PC-3 (cell line): ENCODE measurements at regions not wholly inside any gene's neighbourhood (a gene's known extent, or its start where the extent isn't known, plus 50 kb on each side); places are given as distances from the start of the nearest gene placed in this dataset.

Source experiments
- ATAC-seq: fragments of 200-7000 bp; cut with Tn5 transposase; 2 replicates; pipeline ENCODE4 v1.9.1; 2020; ENCODE audit warnings: mild to moderate bottlenecking, moderate library complexity
- BruUV-seq: library from RNA; stranded (reverse); fragments of 400-500 nt; replicated peaks from 2 replicates; lab custom pipeline; 2021; lab: Mats Ljungman, UMichigan
- CTCF ChIA-PET: fragments of 300-600 bp; sonication (Branson Sonifier 250); formaldehyde crosslinking; loops from one replicate; lab custom pipeline; 2022; ENCODE audit warnings: antibody characterized with exemption; lab: Charles Lee
- POLR2A ChIA-PET: fragments of 300-600 bp; sonication (Branson Sonifier 250); formaldehyde crosslinking; loops from one replicate; lab custom pipeline; 2022; ENCODE audit warnings: antibody characterized with exemption; ENCODE audit not compliant: unreplicated experiment; lab: Charles Lee
- DNase-seq: peaks from one replicate; pipeline ENCODE4 v3.0.0-alpha.2; 2015
- H2AFZ ChIP-seq: fragments of 300-600 bp; sonication (generic); 2 replicates; pipeline ENCODE4 v1.6.0; 2016; ENCODE audit warnings: antibody characterized with exemption, low read length
- H3F3A ChIP-seq: fragments of 300-600 bp; sonication (generic); one replicate; pipeline ENCODE4 v1.6.0; 2017; ENCODE audit warnings: antibody characterized with exemption, low read length, control low read depth, mild to moderate bottlenecking; ENCODE audit not compliant: unreplicated experiment
- H3K27ac ChIP-seq: fragments of 300-600 bp; sonication (generic); 2 replicates; pipeline ENCODE4 v1.5.1; 2016; ENCODE audit warnings: mild to moderate bottlenecking, low read length
- H3K27me3 ChIP-seq: fragments of 300-600 bp; sonication (generic); 2 replicates; pipeline ENCODE4 v1.6.1; 2016; ENCODE audit warnings: low read length, mixed read lengths
- H3K36me3 ChIP-seq: fragments of 300-600 bp; sonication (generic); 2 replicates; pipeline ENCODE4 v1.6.1; 2016; ENCODE audit warnings: low read depth, mixed run types, low read length, mixed read lengths
- H3K4me1 ChIP-seq: fragments of 300-600 bp; sonication (generic); 2 replicates; pipeline ENCODE4 v1.5.1; 2016; ENCODE audit warnings: low read length; ENCODE audit not compliant: insufficient read depth
- H3K4me2 ChIP-seq: fragments of 300-600 bp; sonication (generic); 2 replicates; pipeline ENCODE4 v1.6.0; 2016; ENCODE audit warnings: low read length
- H3K4me3 ChIP-seq: fragments of 300-600 bp; sonication (generic); 2 replicates; pipeline ENCODE4 v1.5.1; 2016; ENCODE audit warnings: mild to moderate bottlenecking, low read length, mixed read lengths
- H3K79me2 ChIP-seq: fragments of 300-600 bp; sonication (generic); 2 replicates; pipeline ENCODE4 v1.6.1; 2017; ENCODE audit warnings: low read length, mixed read lengths
- H3K9ac ChIP-seq: fragments of 300-600 bp; sonication (generic); 2 replicates; pipeline ENCODE4 v1.6.0; 2016; ENCODE audit warnings: mild to moderate bottlenecking, low read length
- H3K9me2 ChIP-seq: fragments of 300-600 bp; sonication (generic); replicated peaks from 2 replicates; pipeline ENCODE4 v1.6.1; 2016; ENCODE audit warnings: mixed run types, low read length, mixed read lengths
- H3K9me3 ChIP-seq: fragments of 300-600 bp; sonication (generic); 2 replicates; pipeline ENCODE4 v1.6.1; 2016; ENCODE audit warnings: low read length, mixed read lengths
- H4K20me1 ChIP-seq: fragments of 300-600 bp; sonication (generic); 2 replicates; pipeline ENCODE4 v1.6.1; 2016; ENCODE audit warnings: low read length, mixed read lengths
- CTCF ChIP-seq: fragments of 300-600 bp; sonication (generic); conservative IDR thresholded peaks from 2 replicates; pipeline ENCODE4 v1.5.1; 2017; ENCODE audit warnings: antibody characterized with exemption, low read depth, mild to moderate bottlenecking, low read length
- EZH2 ChIP-seq: fragments of 300-600 bp; sonication (generic); IDR thresholded peaks from one replicate; pipeline ENCODE4 v1.6.1; 2017; ENCODE audit warnings: antibody characterized with exemption, mild to moderate bottlenecking, low read length; ENCODE audit not compliant: unreplicated experiment
- EZH2phosphoT487 ChIP-seq: fragments of 300-600 bp; sonication (generic); IDR thresholded peaks from 2 replicates; pipeline ENCODE4 v1.6.1; 2018; ENCODE audit warnings: mild to moderate bottlenecking, antibody characterized with exemption, low read length, borderline replicate concordance
- intact Hi-C: fragments of 100-400 bp; cut with micrococcal nuclease; formaldehyde crosslinking; loops from 2 replicates; pipeline ENCODE4 v1.9.0; 2023

DNA sequence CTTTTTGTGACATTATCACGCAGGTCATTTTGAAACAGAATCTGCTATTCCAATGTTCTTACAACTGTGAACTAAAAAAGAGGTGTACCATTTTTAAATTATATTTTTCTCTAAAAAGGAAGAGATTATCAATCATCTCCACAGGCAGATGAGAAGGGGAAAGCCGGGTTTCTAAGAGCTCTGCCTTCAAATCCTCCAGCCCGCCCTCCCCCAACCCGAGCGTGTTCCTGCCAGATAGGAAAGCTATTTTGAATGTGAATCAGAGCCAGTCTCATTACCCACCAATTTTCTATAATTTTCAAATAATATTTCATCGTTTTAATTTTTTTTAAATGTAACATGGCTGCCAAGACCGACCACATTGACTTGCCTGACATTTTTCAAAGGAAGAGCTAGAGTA lies 65.9 kb downstream of the KCNF1 start:
- H4K20me1 ChIP-seq, result no peaks in the 10 kb centered on the region
- TF ChIP-seq CTCF (no peak), EZH2 (no peak), EZH2phosphoT487 (no peak)
- H3K79me2 ChIP-seq, result no peaks in the 10 kb centered on the region
- no peaks in the 10 kb centered on the region for H3K9me2 ChIP-seq
- CTCF ChIA-PET, result no interaction called here
- no peaks in the 10 kb centered on the region for H3K4me1 ChIP-seq
- no peaks in the 10 kb centered on the region for H3K9me3 ChIP-seq
- no peak overlapping the region for H3K9ac ChIP-seq
- no peak for ATAC-seq
- no peak overlapping the region for H3K27ac ChIP-seq
- DNase-seq, result no peak
- intact Hi-C loops, result no loop called here
- no peaks in the 10 kb centered on the region for H3F3A ChIP-seq
- H3K36me3 ChIP-seq, result no peaks in the 10 kb centered on the region
- no peak overlapping the region for H3K4me3 ChIP-seq
- peaks cover 32% of the 10 kb centered on the region for H3K27me3 ChIP-seq
- POLR2A ChIA-PET, result no interaction called here
- no peak overlapping the region for H3K4me2 ChIP-seq
- BruUV-seq, result no TSS peak
- H2AFZ ChIP-seq, result no peak overlapping the region

DNA sequence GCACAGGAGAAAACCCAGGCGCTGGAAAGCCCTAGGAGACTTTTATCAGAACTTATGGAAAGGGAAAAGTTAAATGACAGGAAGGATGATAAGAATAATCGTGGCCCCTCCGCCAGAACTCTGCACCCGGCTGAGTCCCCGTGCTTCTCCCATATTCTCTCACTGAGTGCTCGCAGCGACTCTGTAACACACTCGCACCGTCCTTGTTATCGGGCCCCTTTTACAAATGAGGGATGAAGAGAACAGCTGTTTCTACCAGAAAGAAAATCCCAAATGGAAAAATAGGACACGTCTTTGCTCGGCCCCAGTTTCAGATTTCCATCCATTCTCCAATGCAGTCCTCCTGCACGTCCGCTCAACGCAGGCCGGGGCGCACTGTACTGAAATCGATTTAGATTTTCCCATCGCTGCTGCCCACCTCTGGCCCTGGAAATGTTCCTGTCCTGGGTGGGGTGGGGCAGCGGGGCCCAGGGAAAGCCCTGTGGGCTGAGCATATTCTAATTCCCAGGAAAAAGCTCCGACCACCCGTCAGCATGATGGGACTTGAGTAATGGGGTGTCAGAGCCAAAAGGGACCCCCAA lies 66.4 kb downstream of the KCNF1 start:
- no peak for ATAC-seq
- no peak overlapping the region for H3K4me3 ChIP-seq
- ChIA-PET CTCF (no interaction called here), POLR2A (no interaction called here)
- no TSS peak for BruUV-seq
- intact Hi-C loops, result no loop called here
- no peaks in the 10 kb centered on the region for H3F3A ChIP-seq
- H3K9ac ChIP-seq, result no peak overlapping the region
- H3K9me2 ChIP-seq, result no peaks in the 10 kb centered on the region
- no peaks in the 10 kb centered on the region for H3K9me3 ChIP-seq
- no peak overlapping the region for H3K27ac ChIP-seq
- no peaks in the 10 kb centered on the region for H3K36me3 ChIP-seq
- no peak for TF ChIP-seq EZH2phosphoT487
- TF ChIP-seq CTCF, result no peak
- no peak for TF ChIP-seq EZH2
- H3K4me2 ChIP-seq, result no peak overlapping the region
- no peaks in the 10 kb centered on the region for H3K79me2 ChIP-seq
- no peak overlapping the region for H2AFZ ChIP-seq
- no peaks in the 10 kb centered on the region for H3K4me1 ChIP-seq
- no peak for DNase-seq
- H4K20me1 ChIP-seq, result no peaks in the 10 kb centered on the region
- peaks cover 32% of the 10 kb centered on the region for H3K27me3 ChIP-seq

- peaks cover 32% of the 10 kb centered on the region for H3K27me3 ChIP-seq
- no peak overlapping the region for H3K4me2 ChIP-seq
- no peak overlapping the region for H3K4me3 ChIP-seq
- no peak overlapping the region for H3K9ac ChIP-seq
- intact Hi-C loops, result no loop called here
- H3F3A ChIP-seq, result no peaks in the 10 kb centered on the region
- H3K27ac ChIP-seq, result no peak overlapping the region
- no peaks in the 10 kb centered on the region for H4K20me1 ChIP-seq
- H3K79me2 ChIP-seq, result no peaks in the 10 kb centered on the region
- ChIA-PET CTCF (no interaction called here), POLR2A (no interaction called here)
- BruUV-seq, result no TSS peak
- H3K36me3 ChIP-seq, result no peaks in the 10 kb centered on the region
- H3K9me2 ChIP-seq, result no peaks in the 10 kb centered on the region
- DNase-seq (no peak), ATAC-seq (no peak)
- no peaks in the 10 kb centered on the region for H3K9me3 ChIP-seq
- H3K4me1 ChIP-seq, result no peaks in the 10 kb centered on the region
- H2AFZ ChIP-seq, result no peak overlapping the region
- no peak for TF ChIP-seq CTCF
- no peak for TF ChIP-seq EZH2phosphoT487
- TF ChIP-seq EZH2, result no peak
Observed at GRCh38 chr2:10980071-10980470, 68.3 kb downstream of the KCNF1 start.
